CD1c-positive myeloid dendritic cell (primary cell): ENCODE measurements at regions not wholly inside any gene's neighbourhood (a gene's known extent, or its start where the extent isn't known, plus 50 kb on each side); places are given as distances from the start of the nearest gene placed in this dataset.
"Not testable (repeated sequence)": the region's sequence is repeated elsewhere in the genome, so short reads cannot be mapped to it uniquely, and the experiment has no call there.

Experiments used
- DNase-seq: peaks from one replicate; pipeline ENCODE4 v3.0.0-alpha.2; 2016; ENCODE audit errors: extremely low spot score

DNA sequence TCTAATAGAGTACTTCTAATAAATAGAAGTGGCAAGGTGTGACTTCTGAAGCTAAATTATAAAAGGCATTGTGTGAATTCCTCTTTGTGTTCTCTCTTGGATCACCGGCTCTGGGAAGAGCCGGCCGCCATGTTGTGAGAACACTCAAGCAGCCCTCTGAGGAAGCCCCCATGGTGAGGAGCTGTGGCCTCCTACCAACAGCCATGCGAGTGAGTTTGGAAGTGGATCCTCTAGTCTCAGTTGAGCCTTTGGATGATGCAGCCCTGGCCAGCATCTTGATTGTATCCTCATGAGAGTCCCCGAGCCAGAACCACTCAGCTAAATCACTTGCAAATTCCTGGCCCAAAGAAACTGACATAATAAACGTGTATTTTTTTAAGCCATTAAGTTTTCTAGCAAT is 94.5 kb upstream of the CARD11 start:
- DNase-seq = no peak

DNA sequence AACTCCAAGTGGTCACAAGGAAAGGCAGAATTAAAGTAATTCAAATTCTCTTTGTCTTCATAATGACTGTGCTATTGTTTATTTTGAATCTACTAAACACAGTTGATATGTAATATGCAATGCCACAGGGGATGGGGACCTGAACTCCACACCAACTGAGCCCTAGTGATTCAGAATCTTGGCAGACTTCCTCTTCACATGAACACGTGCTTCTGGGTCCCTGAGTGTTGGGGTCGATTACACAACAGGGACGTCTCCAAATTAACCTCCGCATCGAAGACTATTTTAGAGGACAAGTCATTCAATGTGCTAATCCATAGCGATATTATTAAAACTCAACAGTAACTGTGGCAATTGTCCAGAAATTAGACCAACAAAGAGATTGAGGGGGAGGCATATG is 95.3 kb upstream of the CARD11 start:
- DNase-seq = peak; percentile 22

DNA sequence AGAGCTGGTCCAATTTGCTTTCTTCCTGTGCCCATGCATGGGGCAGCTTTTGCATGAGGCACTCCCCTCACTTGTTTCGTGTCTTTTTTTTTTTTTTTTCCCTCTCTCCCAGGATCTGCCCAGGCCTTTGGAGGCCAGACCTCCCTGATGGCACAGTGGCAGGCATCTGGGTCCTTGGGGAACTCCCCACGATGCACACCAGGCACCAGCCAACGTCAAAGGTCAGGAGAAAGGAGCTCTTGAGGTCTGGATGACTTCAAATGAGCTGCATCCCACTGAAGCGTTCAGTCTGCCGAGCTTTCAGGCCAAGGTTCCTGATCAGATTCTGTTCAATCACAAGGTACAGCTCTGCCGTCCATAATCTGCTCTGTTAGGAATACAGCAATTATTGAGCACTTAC is 97.2 kb upstream of the CARD11 start:
- DNase-seq = no peak

DNA sequence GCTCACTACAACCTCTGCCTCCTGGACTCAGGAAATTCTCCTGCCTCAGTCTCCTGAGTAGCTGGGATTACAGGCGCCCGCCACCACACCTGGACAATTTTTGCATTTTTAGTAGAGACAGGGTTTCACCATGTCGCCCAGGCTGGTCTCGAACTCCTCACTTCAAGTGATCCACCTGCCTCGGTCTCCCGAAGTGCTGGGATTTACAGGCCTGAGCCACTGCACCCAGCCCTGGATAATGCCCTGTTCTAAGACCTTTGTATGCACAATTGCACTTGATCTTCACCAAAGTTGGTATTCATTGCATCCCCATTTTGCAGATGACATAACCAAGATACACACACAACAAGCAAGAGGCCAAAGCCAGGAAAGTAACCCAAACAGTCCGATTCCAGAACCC is 97.7 kb upstream of the CARD11 start:
- no peak for DNase-seq

DNA sequence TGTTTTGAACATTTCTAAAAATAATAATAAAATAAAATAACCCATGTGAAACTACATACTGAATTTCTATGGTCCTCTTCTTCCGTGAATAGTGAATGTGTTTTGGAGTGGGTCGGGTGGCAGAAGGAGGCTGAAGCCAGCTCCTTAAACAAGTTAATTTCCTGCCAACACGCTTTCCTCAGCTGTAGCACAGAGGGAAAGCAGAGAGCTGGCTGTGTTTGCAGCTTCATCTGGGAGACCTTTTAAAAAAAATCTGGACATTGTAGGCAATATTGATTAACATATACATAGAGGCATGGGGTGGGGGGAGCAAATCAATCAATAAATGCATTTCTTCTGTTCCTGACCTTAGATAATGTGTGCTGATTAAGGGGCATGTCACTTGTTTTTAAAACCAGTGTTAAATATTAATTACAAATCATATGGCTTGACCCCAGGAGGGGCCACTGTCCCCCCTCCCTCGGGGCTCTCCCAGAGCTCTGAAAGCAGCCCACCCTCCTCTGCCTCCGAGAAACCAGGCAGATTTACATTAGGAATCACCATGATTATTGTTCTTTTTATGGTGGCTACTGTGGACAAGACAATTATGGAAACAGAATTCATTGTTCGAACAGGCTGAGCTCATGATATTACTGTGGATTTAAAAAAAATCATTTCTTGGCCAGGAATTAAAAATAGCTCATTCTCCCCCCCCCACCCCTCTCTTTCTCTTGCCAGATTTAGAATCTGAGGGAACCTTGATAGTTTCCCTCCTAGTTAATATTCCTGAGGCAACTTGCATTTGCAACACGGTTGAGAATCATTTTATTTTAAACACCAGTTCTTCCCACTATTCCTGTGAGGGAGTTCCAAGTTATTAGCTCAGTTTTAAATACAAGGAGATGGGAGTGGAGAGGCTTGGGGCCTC is 100.5 kb upstream of the CARD11 start:
- no peak for DNase-seq

DNA sequence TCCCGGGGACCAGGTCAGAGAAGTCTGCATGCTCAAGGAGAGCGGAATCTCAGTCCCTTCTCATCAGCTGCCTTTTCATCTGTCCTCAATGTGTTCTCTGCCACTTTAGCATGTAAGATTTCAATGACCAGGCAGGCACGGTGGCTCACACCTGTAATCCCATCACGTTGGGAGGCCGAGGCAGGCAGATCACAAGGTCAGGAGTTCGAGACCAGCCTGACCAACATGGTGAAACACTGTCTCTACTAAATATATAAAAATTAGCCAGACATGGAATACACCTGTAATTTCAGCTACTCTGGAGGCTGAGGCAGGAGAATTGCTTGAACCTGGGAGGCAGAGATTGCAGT is 101.1 kb upstream of the CARD11 start:
- DNase-seq = not testable (repeated sequence)

DNA sequence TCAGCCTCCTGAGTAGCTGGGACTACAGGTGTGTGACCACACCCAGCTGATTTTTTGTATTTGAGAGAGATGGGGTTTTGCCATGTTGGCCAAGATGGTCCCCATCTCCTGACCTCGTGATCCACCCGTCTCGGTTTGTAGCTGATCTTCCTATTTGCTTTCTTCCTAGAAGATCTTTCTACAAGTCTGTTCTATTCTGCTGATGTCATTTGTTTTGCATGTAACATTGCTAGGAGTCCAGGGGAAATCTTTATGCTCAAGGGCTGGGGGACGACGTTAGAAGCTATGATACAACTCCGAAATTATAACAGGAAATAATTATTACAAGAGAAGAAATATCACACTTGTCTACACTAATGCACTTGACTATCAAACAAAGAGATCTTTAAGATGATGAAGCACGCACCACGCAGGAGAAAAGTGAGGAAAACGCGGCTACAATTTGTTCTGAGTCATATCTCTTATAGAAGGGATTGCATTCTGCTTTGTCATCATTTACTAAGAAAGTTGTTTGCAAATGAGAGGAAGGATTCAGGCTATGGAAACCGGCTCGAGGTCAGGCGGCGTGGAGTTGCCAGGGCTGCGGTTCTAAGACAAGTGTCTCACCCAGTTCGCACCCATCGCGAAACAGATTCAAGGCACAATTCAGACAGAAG is 103.0 kb upstream of the CARD11 start:
- peak; percentile 39 for DNase-seq

DNA sequence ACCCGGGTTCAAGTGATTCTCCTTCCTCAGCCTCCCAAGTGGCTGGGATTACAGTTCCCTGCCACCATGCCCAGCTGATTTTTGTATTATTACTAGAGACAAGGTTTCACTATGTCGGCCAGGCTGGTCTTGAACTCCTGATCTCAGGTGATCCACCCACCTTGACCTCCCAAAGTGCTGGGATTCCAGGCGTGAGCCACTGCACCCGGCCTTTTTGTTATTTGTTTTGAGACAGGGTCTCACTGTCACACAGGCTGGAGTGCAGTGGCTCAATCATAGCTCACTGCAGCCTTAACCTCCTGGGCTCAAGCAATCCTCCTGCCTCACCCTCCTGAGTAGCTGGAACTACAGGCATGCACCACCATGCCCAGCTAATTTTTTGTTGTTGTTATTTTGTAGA is 104.8 kb upstream of the CARD11 start:
- not testable (repeated sequence) for DNase-seq

DNA sequence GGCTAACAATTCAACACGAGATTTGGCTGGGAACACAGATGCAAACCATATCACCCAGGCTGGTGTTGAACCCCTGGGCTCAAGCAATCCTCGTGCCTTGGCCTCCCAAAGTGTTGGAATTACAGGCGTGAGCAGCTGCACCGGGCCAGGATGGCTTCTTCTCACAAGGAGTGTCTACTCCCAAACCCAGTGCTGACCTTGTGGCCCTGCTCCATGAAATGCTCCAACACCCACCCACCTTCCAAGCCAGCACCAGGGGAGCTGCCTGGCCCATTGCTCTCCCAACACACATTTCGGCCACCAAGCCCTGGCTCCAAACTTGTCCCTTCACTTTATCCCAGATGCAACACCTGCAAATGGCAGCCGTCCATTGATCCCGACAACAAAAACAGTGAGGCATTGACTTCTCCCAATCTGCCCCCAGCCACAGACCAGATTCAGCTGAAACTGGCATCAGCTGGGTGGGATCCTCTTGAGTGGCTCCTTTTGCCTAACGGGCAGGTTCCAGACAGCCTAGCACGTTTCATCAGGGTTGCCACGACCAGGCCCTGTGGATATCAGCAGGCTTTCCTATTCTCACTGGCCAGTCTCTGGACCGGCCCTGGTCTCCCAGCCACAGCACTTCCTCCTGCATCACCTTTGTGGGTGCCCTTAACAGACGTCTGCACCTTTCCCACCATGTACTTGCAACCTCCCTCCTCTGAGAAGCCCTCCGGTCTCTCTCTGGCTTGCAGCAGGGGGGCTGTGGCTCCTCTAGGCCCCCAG is 105.7 kb upstream of the CARD11 start:
- no peak for DNase-seq

DNA sequence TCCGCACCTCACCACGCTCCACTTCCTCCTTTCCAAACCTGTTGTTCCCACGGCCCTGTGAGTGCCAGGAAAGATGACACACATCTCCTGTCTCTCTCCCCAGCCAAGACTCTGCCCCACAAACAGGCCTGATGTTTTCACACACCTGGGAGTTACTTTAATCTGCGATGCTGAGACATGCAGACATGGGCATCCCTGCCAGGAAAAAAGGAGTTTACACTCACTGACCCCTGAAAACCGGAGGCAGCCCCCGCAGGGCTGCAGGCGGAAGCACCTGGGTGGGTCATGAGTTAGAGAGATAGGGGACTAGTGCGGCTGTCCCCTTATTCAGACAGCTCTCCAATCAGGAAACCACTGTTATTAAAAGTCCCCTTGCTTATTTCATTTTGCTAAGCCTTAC is 106.4 kb upstream of the CARD11 start:
- no peak for DNase-seq

DNA sequence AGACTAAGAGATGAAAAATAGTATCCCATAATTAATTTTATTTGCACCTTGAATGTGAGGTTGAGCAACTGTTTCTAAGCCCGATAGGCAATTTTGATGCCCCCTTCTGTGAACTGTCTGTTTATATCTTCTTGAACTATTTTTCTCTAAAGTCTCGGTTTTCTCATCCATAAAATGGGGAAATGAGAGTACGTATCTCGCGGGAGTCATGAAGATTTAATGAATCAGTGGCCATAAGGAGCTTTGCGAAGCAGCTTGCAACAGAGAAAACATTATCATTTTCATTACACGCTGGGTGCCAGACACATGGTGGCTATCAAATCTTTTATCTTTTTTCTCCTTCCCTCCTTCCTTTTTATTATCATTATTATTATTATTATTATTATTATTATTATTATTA is 108.1 kb upstream of the CARD11 start:
- DNase-seq = no peak

DNA sequence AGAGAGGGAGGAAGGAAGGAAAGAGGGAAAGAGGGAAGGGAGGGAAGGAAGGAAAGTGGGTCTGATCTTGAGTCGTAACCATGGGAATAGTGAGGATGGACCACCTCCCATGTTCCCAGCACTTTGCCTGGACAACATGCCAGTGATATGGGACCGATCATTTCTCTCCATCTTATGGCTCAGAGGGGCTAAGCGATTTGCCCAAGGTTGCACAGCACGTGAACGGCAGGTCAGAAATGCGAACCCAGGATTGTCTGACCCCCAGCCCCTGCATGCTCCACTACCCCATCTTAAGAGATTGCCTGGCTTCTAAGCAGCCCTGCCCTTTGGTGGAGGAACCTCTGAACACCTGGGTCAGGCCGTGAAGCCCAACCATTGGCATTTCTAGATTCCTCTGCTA is 109.0 kb upstream of the CARD11 start:
- DNase-seq = no peak

DNA sequence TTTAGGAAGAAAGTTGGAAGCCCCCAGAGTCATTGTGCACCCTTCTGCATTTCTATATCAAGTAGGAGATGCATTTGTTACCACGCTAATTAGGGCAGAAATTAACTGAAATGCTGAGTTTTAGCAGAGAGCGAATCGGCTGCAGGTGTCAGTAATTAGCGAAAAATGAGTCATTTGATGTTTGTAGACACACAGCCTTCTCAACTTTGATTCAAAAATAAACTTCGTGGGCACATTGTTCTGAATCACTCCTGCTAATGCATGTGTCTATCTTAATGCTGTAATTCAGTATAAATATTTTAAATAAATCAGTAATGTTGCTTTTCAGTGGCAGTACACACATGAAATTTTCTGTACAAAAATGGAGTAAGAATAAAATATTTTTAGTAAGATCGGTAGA is 109.5 kb upstream of the CARD11 start:
- no peak for DNase-seq

DNA sequence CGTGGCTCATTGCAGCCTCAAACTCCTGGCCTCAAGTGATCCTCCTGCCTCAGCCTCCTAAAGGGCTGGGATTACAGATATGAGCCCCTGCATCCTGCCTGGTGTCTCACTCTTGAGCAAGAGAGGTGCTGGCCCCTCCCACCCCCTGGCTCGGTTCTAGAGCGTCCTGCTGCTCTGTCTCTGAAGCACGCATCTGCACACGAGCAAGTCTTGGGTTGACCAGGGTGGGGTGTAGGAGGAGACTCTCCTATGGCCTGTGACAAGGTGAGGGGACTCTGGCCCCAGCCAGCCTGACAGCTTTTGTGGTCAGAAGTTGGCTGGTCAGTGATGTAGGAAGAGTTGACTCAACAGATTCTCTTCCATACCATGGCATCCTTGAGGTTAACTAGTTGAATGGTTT is 110.7 kb upstream of the CARD11 start:
- no peak for DNase-seq

DNA sequence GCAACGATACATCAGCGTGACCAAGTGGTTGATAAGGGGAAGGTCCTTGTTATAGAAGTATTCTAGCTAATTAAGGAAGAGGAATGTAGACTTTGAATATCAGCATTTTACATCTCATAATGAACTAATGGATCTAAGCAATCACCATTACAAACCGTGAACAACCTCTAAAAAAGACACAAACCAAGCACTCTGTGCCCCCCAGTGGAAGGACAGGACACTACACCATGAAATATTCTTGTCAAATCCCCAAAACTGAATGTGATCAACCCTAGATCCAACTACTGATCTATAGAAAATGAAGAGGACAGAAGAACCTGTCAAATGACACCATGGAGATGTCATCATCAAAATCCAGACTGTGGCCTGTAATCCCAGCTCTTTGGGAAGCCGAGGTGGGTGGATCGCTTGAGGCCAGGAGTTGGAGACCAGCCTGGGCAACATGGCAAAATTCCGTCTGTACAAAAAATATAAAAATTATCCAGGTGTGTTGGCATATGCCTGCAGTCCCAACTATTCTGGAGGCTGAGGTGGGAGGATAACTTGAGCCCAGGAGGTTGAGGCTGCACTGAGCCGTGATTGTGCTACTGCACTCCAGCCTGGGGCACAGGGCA is 111.3 kb upstream of the CARD11 start:
- peak; percentile 71 for DNase-seq

DNA sequence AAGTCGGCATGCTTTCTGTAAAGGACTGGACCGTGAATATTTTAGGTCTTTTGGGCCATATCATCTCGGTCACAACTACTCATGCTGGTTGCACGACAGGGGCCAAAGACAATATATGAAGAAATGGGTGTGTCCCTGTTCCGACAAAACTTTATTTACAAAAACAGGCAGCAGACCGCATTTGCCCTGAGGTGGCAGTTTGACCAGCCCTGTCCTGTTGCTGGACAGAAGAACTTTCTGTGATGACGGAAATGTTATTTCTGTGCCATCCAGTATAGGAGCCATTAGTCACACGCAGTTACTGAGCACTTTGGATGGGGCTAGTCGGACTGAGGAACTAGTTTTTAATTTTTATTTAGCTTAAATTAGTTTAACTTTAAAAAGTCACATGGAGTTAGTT is 112.8 kb upstream of the CARD11 start:
- DNase-seq = no peak

DNA sequence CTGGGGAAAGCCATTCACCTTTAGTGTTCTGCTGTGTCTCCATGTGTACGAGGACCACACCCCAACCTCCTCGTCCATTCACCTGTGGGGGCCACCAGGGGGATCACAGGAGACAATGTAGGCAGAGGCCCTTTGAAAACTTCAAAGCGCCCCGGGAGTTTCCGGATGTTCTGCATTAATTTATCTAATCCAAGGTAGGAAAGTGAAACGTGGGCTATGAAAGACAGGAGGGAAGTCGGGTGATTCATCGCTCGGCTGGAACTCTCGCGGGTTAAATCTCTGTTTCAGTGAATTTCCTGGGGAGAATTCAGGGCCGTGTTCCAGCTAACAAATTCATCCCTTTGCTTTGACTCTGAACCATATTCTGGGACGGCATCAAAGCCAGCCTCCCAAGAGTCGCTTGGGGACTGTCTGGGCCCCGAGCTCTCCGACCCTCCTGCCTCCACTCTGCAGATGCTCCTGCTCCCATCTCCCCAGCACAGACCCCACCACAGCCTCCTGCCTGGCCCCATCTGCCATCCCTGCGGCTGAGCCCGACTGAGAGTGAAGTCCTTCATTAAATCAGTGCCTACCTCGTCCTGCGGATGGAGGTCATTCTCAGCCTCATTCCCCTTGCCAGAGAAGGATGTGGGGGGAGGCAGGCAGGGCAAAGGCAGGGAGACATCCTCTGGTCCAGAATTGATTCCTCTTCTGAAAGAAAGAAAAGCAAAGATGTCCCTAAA is 114.1 kb upstream of the CARD11 start:
- no peak for DNase-seq

DNA sequence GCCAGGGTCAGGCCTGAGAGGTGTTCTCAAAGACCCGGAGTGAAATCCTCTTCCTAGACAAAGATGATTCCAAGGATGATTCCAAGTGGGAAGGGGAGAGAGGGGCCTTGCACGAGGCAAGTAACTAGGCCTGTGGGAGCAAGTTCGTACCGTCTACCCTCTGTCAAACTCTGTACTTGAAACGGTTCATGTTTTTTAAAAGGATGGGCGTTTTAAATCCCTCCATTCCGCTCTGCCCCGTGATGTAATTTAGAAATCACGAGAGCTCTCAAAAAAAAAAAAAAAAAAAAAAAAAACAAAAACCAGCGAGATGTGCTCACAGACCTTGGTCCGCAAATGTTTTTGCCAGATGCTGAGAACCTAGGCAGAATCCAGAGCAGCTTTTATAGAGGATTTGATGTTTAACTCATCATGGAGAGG is 114.7 kb upstream of the CARD11 start:
- no peak for DNase-seq

DNA sequence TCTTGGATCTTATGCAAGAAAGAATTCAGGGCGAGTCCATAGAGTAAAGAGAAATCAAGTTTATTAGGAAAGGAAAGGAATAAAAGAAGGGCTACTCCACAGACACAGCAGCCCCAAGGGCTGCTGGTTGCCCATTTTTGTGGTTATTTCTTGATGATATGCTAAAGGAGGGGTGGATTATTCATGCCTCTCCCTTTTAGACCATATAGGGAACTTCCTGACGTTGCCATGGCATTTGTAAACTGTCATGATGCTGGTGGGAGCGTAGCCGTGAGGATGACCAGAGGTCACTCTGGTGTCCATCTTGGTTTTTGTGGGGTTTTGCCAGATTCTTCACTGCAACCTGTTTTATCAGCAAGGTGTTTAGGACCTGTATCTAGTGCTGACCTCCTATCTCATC is 115.4 kb upstream of the CARD11 start:
- peak; percentile 7 for DNase-seq

DNA sequence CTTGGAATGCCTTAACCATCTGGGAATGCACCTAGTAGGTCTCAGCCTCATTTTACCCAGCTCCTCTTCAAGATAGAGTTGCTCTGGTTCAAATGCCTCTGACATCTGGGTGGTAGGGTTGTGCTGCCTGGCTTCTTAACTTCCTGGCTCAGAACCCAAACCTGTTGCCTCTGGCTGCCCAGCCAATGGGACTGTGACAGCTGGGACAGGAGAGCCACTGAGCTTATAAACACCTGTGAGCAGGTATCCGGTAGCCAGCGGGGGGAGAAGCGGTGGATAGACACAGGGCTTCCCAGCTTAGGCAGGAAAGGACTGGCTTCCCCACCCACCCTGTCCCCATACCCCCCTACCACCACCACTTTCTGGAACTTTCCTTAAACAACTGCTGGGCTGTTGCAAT is 115.8 kb upstream of the CARD11 start:
- DNase-seq = no peak

DNA sequence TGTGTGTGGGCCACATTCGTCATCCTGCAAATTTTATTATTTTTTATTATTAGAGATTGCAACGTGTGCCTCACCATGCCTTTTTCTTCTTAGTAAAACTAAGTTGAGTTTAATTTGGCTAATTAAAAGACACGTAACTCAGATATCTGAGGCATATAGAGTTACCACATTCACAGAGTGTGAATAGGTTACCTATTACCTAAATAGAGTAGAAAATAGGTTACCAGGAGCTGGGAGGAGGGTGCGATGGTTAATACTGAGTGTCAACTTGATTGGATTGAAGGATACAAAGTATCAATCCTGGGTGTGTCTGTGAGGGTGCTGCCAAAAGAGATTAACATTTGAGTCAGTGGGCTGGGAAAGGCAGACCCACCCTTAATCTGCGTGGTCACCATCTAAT is 116.3 kb upstream of the CARD11 start:
- DNase-seq = not testable (repeated sequence)

DNA sequence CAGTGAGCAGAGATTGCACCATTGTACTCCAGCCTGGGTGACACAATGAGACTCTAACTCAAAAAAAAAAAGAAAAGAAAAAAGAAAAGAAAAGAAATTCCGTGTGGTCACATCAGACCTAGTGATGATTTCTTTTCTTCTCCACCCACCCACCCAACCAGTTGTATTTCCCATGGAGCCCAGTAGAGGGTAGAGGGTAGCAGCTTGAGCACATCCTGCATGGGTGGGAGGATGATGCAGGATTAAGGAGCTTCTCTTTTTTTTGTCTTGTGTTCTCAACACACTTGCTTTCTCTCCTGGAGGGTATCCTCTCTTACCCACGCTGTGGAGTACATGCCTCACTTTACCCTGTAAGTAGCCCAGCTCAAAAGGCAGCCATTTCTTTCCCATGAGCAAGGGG is 118.6 kb upstream of the CARD11 start:
- DNase-seq = peak; percentile 75
